CD4-positive, alpha-beta T cell treated with Interleukin-21 for 1 hour (primary cell): ENCODE measurements at regions not wholly inside any gene's neighbourhood (a gene's known extent, or its start where the extent isn't known, plus 50 kb on each side); places are given as distances from the start of the nearest gene placed in this dataset.
"Not testable (repeated sequence)": the region's sequence is repeated elsewhere in the genome, so short reads cannot be mapped to it uniquely, and the experiment has no call there.

Source experiments
- DNase-seq: peaks from one replicate; pipeline ENCODE4 v3.0.0-alpha.2; 2020

DNA sequence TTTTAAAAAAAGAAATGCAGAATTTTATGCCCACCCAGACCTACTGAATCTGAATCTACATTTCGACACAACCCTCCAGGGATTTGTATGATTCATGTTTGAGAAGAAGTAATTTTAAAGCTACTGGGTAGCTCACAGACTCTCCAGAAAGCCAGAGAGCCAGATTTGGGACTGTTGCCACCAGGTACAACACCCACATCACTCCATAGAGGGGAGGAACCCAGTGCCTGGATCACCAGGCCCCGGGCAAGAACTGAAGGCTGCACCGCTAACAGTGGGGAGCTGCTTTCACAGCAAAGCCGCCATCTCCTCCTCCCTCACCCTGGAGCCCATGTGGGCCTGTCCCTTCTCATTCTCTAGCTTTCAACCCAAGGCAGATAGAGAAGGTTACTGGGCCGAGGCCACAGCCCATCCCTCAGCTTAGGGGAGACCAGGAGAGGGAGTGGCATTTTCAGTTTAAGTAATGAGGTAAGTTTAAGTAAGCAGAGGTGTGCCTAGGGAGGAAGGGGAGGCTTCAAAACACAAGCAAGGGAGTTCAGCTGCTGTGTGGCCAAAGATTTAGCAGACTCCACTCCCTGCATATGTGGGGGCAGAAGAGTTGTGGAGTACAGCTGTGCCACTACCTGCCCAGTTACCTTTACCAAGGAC lies 109.8 kb downstream of the IL12A start:
- no peak for DNase-seq

DNA sequence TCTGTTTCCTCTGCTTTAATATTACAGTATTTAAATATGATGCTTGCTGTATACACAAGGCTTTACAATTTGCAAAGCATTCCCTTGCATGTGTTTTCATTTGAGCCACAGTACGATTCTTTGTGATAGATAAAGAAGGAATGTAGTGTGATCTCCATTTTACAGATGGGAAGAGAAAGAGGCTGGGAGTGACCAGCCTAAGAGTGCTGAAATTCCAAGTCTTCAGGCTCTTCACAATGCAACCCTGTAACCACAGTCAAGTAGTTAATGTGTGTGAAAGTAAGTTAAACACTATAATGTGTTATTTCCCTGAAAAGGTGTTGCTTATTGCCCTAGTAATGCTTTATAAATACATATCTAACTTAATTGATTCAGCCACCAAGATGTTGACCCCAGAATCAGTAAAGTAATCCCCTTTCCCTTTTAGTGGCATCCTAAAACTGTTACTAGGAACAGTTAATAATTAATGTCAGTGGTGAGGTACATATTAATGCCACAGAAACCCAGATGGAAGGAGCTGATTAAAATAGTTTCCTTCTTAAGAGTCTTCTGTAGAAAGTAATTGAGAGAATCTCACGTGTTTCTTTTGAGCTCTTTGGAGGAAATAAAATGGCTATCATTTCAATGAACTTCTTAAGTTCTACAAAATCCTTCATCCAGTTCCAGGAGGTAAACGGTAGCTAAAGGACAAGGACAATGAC lies 110.4 kb downstream of the IL12A start:
- DNase-seq: no peak

- no peak for DNase-seq
Observed at GRCh38 chr3:160099834-160100233, 111.2 kb downstream of the IL12A start.

DNA sequence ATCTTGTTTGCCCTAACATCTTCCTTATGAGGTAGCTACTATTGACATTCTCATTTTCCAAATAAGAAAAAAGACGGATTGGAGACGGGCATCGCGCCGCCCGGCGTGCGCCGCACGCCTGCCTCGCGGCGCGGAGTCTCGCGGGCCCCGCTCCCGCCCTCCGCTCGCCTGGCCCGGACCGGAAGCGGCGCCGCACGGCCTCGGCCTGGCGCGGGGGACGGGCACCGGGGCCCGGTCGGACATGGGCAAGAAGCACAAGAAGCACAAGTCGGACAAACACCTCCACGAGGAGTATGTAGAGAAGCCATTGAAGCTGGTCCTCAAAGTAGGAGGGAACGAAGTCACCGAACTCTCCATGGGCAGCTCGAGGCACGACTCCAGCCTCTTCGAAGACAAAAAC lies 112.0 kb downstream of the IL12A start:
- DNase-seq: no peak

DNA sequence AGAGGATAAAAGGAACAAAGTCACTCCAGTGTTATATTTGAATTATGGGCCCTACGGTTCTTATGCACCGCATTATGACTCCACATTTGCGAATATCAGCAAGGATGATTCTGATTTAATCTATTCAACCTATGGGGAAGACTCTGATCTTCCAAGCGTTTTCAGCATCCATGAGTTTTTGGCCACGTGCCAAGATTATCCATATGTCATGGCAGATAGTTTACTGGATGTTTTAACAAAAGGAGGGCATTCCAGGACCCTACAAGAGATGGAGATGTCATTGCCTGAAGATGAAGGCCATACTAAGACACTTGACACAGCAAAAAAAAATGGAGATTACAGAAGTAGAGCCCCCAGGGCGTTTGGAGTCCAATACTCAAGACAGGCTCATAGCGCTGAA lies 113.4 kb downstream of the IL12A start:
- DNase-seq: not testable (repeated sequence)

DNA sequence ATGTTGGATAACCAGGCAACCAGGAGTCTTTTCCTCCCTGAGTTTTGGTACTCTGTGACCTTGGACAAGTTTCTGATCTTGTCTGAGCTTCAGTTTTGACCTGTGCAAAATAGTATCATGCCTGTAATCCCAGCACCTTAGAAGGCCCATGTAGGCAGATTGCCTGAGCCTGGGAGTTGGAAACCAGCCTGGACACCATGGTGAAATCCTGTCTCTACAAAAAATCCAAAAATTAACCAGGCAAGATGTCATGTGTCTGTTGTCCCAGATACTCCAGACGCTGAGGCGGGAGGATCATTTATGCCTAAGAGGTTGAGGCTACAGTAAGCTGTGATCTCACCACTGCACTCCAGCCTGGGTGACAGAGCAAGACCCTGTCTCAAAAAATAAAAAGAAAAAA lies 114.8 kb downstream of the IL12A start:
- no peak for DNase-seq

DNA sequence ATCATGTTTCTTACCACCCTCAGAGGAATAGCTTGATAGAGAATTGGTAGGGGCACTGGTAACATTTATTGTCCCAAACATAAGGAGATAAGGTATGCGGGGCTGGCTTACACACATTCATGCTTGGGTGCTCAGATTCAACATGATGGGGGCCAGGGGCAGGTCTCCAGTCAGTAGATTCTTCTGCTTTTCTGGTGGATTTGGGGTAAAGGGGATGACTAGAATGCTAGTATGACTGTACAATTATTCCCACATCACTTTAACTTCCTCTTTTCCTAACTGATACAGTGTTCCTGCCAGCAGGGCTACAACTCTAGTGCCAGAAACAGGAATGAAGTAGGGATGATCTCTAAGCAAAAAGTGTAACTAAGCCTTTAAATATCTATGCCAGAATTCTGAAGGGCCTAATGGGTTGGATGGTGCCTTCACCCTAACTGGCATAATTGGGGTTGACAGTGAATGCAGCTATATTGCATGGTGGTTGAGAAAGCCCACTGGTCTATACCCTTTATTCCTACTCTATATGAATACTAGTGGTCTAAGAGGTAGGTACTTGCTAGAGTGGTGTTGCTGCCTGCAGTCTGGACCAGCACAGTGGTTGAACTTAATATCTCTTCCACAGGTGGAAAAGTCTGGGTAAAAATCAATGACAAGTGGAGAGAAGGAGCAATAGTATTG lies 117.4 kb downstream of the IL12A start:
- DNase-seq: no peak

GRCh38 chr3:160106905-160107861 lies 118.0 kb upstream of the C3orf80 start:
- no peak for DNase-seq

- no peak for DNase-seq
Observed at GRCh38 chr3:160108362-160108761, 116.9 kb upstream of the C3orf80 start.

GRCh38 chr3:160112481-160112880 lies 112.7 kb upstream of the C3orf80 start:
- DNase-seq: no peak

DNA sequence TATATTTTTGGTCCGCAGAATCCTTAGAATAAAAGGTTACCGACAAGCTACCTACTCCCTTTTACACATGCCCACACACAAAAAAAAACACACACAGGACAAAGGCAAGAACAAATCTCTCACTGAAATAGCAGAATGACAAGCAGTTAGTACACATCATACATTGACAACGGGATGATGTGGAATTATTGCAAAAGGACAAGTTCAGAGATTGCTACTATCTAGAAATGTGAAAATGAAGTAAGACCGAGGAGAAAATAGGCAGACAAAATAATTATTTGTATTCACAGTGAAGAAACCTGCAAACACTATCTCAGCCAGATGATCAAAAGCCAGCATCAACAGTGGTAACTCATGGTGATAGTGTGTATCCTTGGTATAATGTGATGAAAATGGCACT lies 112.2 kb upstream of the C3orf80 start:
- no peak for DNase-seq

DNA sequence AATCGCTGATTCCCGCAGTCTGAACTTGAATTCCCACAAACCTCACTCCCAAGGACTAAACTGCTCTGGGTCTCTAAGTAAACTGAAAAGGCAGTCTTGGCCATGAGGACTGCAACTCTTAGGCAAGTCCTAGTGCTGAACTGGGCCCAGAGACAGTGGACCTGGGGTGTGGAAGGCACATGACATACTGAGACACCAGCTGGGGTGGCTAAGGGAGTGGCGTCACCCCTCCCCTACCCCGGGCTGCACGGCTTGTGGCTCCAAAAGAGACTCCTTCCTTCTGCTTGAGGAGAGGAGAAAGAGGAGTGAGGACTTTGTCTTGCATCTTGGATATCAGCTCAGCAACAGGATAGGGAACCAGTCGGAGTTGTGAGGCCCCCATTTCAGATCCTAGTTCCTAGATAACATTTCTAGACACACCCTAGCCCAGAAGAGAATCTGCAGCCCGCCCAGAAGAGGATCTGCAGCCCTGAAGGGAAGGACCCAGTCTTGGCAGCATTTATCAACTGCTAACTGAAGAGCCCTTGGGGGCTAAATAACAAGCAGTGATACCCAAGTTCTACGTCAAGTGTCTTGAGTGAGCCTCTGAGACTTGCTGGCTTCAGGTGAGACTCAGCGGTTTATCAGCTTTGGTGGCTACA lies 110.7 kb upstream of the C3orf80 start:
- DNase-seq: no peak

DNA sequence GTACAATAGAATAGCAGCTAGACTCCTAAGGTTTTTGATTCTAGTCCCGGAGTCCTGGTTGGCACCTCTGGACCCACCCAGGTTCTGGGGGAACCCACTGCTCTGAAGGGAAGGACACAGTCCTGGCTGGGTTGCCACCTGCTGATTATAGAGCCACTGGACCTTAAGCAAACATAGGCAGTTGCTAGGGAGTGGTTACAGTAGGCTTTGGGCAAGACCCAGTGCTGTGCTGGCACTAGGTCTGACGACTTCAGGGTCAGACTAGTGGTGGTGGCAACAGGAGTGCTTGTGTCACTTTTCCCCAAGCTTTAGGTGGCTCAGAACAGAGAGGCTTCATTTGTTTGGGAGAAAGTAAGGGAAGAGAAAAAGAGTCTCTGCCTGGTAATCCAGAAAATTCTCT lies 109.8 kb upstream of the C3orf80 start:
- no peak for DNase-seq

DNA sequence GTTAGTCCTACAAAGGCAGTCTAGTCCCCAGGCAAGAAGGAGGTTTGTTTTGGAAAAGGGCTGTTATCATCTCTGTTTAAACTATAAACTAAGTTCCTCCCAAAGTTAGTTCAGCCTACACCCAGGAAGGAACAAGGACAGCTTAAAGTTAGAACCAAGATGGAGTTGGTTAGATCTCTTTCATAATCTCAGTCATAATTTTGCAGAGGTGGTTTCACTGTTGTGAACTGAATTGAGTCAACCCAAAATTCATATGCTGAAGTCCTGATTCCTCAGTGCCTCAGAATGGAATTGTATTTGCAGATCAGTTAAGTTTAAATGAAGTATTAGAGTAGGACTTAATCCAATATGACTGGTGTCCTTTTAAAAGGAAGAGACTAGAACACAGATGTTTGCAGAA lies 101.0 kb upstream of the C3orf80 start:
- DNase-seq: no peak

DNA sequence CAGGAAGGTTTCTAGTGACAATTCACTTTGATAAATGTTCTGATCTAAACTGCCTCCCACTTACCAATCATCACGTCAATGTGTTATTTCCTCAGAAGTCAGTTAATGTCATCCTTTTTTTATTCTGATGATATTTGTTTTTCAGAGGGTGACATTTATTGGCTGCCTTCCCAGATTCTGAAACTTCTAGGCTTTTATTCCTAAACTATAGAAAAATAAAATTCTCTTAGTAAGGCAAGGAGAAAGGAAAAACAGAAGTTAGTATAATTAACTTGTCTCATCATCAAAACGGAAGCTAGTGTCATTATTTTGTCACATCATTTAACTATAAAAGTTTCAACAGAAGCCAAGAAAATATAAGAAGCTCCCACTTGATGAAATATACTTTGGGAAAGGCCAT lies 100.0 kb upstream of the C3orf80 start:
- no peak for DNase-seq

DNA sequence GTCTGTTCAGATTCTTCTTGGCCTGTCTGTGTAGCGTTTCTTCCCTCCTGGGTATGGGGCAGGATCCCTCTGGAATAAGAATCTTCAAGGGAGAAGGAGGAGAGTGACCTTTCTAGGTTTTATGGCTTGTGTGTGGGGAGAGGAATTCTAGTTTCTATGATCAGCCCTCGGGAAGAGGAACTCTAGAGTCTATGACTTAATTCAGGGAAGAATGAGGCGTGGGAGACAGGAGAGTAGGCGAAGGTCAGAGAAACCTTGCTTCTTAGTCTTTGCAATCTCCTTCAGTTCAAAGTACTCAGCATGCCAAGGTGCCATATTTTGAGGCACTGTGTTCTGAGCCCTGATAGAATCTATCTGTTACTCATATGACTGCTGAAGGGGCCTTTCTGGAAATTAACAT lies 99.2 kb upstream of the C3orf80 start:
- no peak for DNase-seq

GRCh38 chr3:160126761-160127160 lies 98.5 kb upstream of the C3orf80 start:
- no peak for DNase-seq

DNA sequence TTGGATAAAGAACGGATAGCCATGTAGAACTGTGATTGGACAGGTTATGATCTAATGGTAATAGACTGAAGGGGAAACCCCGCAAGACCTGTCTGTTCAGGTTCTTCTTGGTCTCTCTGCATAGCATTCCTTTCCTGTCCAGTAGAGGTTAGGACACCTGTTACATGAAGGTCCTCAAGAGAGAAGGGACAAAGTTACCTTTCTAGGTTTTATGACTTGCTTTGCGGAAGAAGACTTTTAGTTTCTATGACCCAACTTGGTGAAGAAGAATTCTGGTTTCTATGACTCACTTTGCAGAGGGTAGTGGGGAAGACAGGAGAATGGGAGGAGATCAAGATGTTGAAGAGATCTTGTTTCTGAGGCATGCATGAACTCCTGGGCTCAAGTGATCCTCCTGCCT lies 97.9 kb upstream of the C3orf80 start:
- no peak for DNase-seq

GRCh38 chr3:160128056-160128455 lies 97.2 kb upstream of the C3orf80 start:
- DNase-seq: no peak

DNA sequence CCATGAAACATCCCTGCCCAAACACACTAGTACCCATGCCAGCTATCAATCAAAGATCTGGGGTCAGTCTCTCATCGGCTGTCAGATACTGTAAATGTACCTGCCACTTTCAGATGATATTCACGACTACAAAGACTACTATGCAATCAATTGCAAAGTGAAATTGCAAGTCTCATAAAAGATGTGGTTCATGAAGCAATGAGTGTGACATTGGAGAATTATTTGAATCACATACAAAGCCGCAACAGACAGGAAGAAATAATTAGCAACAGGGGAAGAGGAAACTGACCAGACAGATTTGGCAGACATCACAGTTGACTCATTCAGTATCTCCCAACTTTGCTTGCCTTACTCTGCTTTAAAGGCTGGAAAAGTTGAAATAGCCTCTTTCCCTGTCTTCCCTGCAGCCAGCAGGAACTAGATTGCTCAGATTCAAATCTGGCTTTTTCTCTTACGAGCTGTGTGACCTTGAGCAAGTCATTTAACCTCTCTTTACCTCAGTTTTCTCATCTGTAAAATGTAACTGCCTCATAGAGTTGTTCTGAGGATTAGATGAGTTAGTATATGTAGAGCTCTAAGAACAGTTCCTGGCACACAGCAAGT lies 95.7 kb upstream of the C3orf80 start:
- DNase-seq: no peak

GRCh38 chr3:160130071-160130470 lies 95.2 kb upstream of the C3orf80 start:
- DNase-seq: no peak

- DNase-seq: no peak
Observed at GRCh38 chr3:160130950-160131349, 94.3 kb upstream of the C3orf80 start.
